ENCODE measurements at regions not wholly inside any gene's neighbourhood (a gene's known extent, or its start where the extent isn't known, plus 50 kb on each side); places are given as distances from the start of the nearest gene placed in this dataset.

GRCh38 chrX:94389044-94389443, 715.0 kb downstream of the FAM133A start:
- TF ChIP-seq ZNF532 (CRISPR knock-in tag; IDR thresholded peaks at IDR 0.05; ENCODE audit: borderline replicate concordance) (no peak), CTCF (IDR thresholded peaks at IDR 0.05) (no peak), SMAD4 (CRISPR knock-in tag; IDR thresholded peaks at IDR 0.05) (no peak), CREB1 (CRISPR knock-in tag; IDR thresholded peaks at IDR 0.05) (no peak), MAX (CRISPR knock-in tag; IDR thresholded peaks at IDR 0.05) (no peak), KAT7 (CRISPR knock-in tag; IDR thresholded peaks at IDR 0.05; ENCODE audit: borderline replicate concordance) (no peak), CREM (CRISPR knock-in tag; IDR thresholded peaks at IDR 0.05) (no peak), SMAD3 (CRISPR knock-in tag; IDR thresholded peaks at IDR 0.05; ENCODE audit: borderline replicate concordance) (no peak), GABPB1 (CRISPR knock-in tag; IDR thresholded peaks at IDR 0.05) (no peak), PRRX2 (CRISPR knock-in tag; IDR thresholded peaks at IDR 0.05) (no peak)

All from WTC11 (cell line).